ENCODE measurements at regions not wholly inside any gene's neighbourhood (a gene's known extent, or its start where the extent isn't known, plus 50 kb on each side); places are given as distances from the start of the nearest gene placed in this dataset.

DNA sequence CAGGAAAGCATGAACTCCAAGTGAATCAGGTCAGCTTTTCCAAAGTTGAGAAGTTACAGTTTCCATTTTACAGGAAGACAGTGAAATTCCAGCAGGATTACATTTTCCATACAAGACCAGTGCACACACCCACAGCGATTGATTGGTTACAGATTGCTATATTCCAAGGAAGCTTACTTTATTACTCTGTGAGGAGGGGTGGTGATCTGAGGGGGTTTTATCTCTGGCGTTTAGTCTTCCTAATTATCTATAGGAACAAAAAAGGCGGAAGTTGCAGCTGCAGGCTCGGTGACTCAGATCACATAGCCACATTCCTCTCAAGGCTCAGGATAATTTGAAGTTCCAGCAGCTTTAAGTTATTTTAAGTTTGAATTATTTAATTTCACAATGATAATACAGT is 450.4 kb upstream of the NMUR2 start:
- no peaks in the 10 kb centered on the region for H3K9me3 ChIP-seq (ENCODE audit: insufficient read depth, low read length, severe bottlenecking)
- no peaks in the 10 kb centered on the region for H3K79me2 ChIP-seq (ENCODE audit: insufficient read depth, low read length)
- no peak overlapping the region for H3K4me3 ChIP-seq (ENCODE audit: low read depth in 1 of 2, low read length in 2 of 2)
- no peak overlapping the region for H2AFZ ChIP-seq (ENCODE audit: low read depth, low read length)
- no peak overlapping the region for H3K9ac ChIP-seq (ENCODE audit: low read depth, low read length)
- no peak overlapping the region for H3K27ac ChIP-seq (ENCODE audit: low read length)
- no peaks in the 10 kb centered on the region for H3K27me3 ChIP-seq (ENCODE audit: insufficient read depth, low read length, poor library complexity)
- no peaks in the 10 kb centered on the region for H4K20me1 ChIP-seq (ENCODE audit: insufficient read depth, low read length)
- ATAC-seq (ENCODE audit: insufficient read depth, low read depth): no peak
- no peak for DNase-seq
- TF ChIP-seq EZH2 (IDR thresholded peaks at IDR 0.05; ENCODE audit: borderline replicate concordance, low read depth, low read length, severe bottlenecking): no peak
- TF ChIP-seq, protein P1, sequence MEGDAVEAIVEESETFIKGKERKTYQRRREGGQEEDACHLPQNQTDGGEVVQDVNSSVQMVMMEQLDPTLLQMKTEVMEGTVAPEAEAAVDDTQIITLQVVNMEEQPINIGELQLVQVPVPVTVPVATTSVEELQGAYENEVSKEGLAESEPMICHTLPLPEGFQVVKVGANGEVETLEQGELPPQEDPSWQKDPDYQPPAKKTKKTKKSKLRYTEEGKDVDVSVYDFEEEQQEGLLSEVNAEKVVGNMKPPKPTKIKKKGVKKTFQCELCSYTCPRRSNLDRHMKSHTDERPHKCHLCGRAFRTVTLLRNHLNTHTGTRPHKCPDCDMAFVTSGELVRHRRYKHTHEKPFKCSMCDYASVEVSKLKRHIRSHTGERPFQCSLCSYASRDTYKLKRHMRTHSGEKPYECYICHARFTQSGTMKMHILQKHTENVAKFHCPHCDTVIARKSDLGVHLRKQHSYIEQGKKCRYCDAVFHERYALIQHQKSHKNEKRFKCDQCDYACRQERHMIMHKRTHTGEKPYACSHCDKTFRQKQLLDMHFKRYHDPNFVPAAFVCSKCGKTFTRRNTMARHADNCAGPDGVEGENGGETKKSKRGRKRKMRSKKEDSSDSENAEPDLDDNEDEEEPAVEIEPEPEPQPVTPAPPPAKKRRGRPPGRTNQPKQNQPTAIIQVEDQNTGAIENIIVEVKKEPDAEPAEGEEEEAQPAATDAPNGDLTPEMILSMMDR (IDR thresholded peaks at IDR 0.05; ENCODE audit: borderline replicate concordance, extremely low read depth, low read length, poor library complexity, severe bottlenecking): no peak
- H3K4me2 ChIP-seq (ENCODE audit: insufficient read depth, low read length): no peak overlapping the region
- H3K4me1 ChIP-seq (ENCODE audit: insufficient read depth, low read length): no peaks in the 10 kb centered on the region
- no peaks in the 10 kb centered on the region for H3K36me3 ChIP-seq (ENCODE audit: insufficient read depth, low read length)

DNA sequence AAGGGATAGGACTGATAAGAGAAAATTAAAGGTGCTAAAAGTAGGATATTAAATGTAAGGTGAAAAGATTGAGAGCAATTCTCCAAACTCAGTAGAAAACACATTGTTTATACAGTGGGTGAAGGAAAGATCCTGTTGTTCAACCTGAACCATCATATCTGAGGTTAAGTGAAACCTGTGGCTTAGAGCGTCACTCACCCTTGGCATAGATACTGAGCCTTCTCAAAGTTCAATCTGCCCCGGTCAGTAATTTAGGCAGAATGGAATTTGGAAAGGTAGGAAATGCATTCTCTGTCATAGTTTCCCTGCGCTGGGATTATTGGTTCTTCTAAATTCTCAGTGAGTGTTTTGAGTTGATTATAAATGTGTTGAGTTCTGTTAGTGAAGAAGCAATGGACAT is 456.2 kb upstream of the NMUR2 start:
- no peak overlapping the region for H2AFZ ChIP-seq (ENCODE audit: low read depth, low read length)
- H3K9me3 ChIP-seq (ENCODE audit: insufficient read depth, low read length, severe bottlenecking): no peaks in the 10 kb centered on the region
- H3K36me3 ChIP-seq (ENCODE audit: insufficient read depth, low read length): no peaks in the 10 kb centered on the region
- DNase-seq: no peak
- H3K27ac ChIP-seq (ENCODE audit: low read length): no peak overlapping the region
- no peak overlapping the region for H3K9ac ChIP-seq (ENCODE audit: low read depth, low read length)
- peaks cover 2% of the 10 kb centered on the region for H3K27me3 ChIP-seq (ENCODE audit: insufficient read depth, low read length, poor library complexity)
- no peak overlapping the region for H3K4me3 ChIP-seq (ENCODE audit: low read depth in 1 of 2, low read length in 2 of 2)
- ATAC-seq (ENCODE audit: insufficient read depth, low read depth): no peak
- TF ChIP-seq, protein P1 (IDR thresholded peaks at IDR 0.05; ENCODE audit: borderline replicate concordance, extremely low read depth, low read length, poor library complexity, severe bottlenecking): no peak
- TF ChIP-seq EZH2 (IDR thresholded peaks at IDR 0.05; ENCODE audit: borderline replicate concordance, low read depth, low read length, severe bottlenecking): no peak
- no peaks in the 10 kb centered on the region for H3K79me2 ChIP-seq (ENCODE audit: insufficient read depth, low read length)
- H3K4me2 ChIP-seq (ENCODE audit: insufficient read depth, low read length): no peak overlapping the region
- H3K4me1 ChIP-seq (ENCODE audit: insufficient read depth, low read length): no peaks in the 10 kb centered on the region
- no peaks in the 10 kb centered on the region for H4K20me1 ChIP-seq (ENCODE audit: insufficient read depth, low read length)

DNA sequence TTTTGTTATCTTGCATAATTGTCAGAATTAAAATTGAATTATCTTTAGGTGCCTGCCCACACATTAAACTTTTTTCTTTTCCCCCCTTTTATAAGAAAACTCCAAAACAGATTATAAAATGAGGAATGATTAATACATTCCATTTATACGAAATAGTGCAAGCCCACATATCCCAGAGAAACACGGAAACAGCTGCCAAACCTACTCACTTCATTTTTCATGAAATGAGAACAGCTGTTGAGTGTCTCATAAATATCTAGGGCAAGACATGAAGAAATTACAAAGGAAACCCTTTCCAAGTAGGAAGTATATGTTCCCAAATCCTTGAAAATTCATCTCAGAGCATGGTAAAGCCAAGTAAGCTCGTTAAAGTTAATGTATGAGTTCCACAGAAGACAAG is 459.4 kb upstream of the NMUR2 start:
- H2AFZ ChIP-seq (ENCODE audit: low read depth, low read length): no peak overlapping the region
- TF ChIP-seq EZH2 (IDR thresholded peaks at IDR 0.05; ENCODE audit: borderline replicate concordance, low read depth, low read length, severe bottlenecking): no peak
- TF ChIP-seq, protein P1 (IDR thresholded peaks at IDR 0.05; ENCODE audit: borderline replicate concordance, extremely low read depth, low read length, poor library complexity, severe bottlenecking): no peak
- H3K4me2 ChIP-seq (ENCODE audit: insufficient read depth, low read length): no peak overlapping the region
- DNase-seq: no peak
- H3K27me3 ChIP-seq (ENCODE audit: insufficient read depth, low read length, poor library complexity): peaks cover 2% of the 10 kb centered on the region
- H3K36me3 ChIP-seq (ENCODE audit: insufficient read depth, low read length): no peaks in the 10 kb centered on the region
- no peak overlapping the region for H3K4me3 ChIP-seq (ENCODE audit: low read depth in 1 of 2, low read length in 2 of 2)
- no peaks in the 10 kb centered on the region for H4K20me1 ChIP-seq (ENCODE audit: insufficient read depth, low read length)
- ATAC-seq (ENCODE audit: insufficient read depth, low read depth): no peak
- H3K9ac ChIP-seq (ENCODE audit: low read depth, low read length): no peak overlapping the region
- H3K4me1 ChIP-seq (ENCODE audit: insufficient read depth, low read length): no peaks in the 10 kb centered on the region
- H3K79me2 ChIP-seq (ENCODE audit: insufficient read depth, low read length): no peaks in the 10 kb centered on the region
- no peaks in the 10 kb centered on the region for H3K9me3 ChIP-seq (ENCODE audit: insufficient read depth, low read length, severe bottlenecking)
- H3K27ac ChIP-seq (ENCODE audit: low read length): no peak overlapping the region

DNA sequence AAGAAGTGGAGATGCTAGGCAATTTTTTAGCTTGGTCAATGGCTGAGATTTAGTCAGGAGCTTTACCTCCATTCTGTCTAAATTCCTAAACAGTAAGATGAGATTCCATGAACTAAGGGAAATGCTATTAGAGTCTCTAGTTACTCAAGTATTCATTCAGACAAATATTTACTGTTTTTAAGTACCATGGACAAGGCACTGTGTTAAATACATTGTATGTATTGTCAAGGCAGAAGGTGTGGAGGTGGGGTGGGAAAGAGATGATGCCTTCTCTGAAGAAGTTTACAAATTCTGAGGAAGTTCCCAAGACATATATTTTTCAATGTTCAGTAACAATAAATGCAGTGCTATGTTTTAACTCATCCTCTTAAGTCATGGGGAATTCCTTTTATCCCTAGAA is 459.9 kb upstream of the NMUR2 start:
- DNase-seq (no peak), ATAC-seq (ENCODE audit: insufficient read depth, low read depth) (no peak)
- H3K36me3 ChIP-seq (ENCODE audit: insufficient read depth, low read length): no peaks in the 10 kb centered on the region
- H3K79me2 ChIP-seq (ENCODE audit: insufficient read depth, low read length): no peaks in the 10 kb centered on the region
- H3K4me2 ChIP-seq (ENCODE audit: insufficient read depth, low read length): no peak overlapping the region
- no peaks in the 10 kb centered on the region for H3K4me1 ChIP-seq (ENCODE audit: insufficient read depth, low read length)
- H4K20me1 ChIP-seq (ENCODE audit: insufficient read depth, low read length): no peaks in the 10 kb centered on the region
- H3K27me3 ChIP-seq (ENCODE audit: insufficient read depth, low read length, poor library complexity): peaks cover 2% of the 10 kb centered on the region
- H3K9ac ChIP-seq (ENCODE audit: low read depth, low read length): no peak overlapping the region
- H3K27ac ChIP-seq (ENCODE audit: low read length): no peak overlapping the region
- no peaks in the 10 kb centered on the region for H3K9me3 ChIP-seq (ENCODE audit: insufficient read depth, low read length, severe bottlenecking)
- no peak overlapping the region for H3K4me3 ChIP-seq (ENCODE audit: low read depth in 1 of 2, low read length in 2 of 2)
- TF ChIP-seq EZH2 (IDR thresholded peaks at IDR 0.05; ENCODE audit: borderline replicate concordance, low read depth, low read length, severe bottlenecking): no peak
- TF ChIP-seq, protein P1 (IDR thresholded peaks at IDR 0.05; ENCODE audit: borderline replicate concordance, extremely low read depth, low read length, poor library complexity, severe bottlenecking): no peak
- no peak overlapping the region for H2AFZ ChIP-seq (ENCODE audit: low read depth, low read length)

All from DND-41 (cell line).